NCI-H510A (cell line): ENCODE measurements at regions not wholly inside any gene's neighbourhood (a gene's known extent, or its start where the extent isn't known, plus 50 kb on each side); places are given as distances from the start of the nearest gene placed in this dataset.

Source experiments
- DNase-seq: peaks from one replicate; lab custom pipeline; 2025; lab: John Stamatoyannopoulos, UW

DNA sequence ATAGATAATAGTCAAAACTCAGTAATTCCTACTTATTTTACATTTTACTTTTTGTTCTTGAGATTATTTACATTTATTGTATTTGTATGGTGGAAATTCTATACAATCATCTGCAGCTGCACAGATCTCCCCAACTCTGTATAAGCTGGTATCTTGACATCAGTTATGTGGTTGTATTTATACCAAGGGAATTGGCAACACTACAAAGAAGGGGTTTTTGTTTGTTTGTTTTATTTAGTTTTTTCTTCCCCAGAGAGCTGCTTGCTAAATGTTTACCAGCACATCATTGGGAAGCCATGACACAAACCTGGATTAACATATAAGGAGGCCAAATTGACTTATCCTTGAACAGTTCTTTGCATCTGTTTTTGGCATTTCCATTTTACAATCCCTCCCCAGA lies 389.2 kb upstream of the KCNMB2 start:
- DNase-seq = no peak

DNA sequence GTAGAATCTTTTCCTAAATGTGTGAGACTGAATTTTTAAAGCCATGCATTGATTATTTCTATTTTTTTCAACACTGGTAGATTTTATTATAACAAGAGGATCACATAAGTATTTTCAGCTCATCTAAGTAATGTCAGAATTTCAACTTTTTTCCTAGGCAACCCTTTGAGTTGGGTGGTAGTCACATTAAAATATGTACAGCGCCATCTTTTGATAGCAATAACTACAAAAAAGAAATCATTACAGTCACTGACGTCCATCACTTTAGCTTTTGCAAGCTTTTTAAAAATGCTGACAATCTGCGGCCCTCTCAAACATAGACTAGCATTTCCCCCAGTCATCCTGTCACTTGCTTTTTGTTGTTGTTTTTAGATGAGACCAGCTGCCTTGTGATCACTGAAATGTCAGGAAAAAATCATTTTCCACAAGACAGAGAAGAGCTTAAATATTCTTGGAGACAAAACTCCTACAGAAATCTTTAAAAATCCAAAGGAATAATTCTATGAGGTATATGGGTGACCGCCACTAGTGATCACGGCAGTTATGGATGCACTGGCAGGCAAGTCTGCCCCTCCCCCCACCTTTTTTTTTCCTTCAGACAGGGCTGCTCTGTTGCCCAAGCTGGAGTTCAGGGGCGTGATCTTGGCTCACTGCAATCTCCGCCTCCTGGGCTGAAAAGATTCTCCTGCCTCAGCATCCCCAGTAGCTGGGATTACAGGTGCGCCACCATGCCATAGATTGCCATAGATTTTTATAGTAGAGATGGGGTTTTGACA lies 384.0 kb upstream of the KCNMB2 start:
- DNase-seq = no peak

DNA sequence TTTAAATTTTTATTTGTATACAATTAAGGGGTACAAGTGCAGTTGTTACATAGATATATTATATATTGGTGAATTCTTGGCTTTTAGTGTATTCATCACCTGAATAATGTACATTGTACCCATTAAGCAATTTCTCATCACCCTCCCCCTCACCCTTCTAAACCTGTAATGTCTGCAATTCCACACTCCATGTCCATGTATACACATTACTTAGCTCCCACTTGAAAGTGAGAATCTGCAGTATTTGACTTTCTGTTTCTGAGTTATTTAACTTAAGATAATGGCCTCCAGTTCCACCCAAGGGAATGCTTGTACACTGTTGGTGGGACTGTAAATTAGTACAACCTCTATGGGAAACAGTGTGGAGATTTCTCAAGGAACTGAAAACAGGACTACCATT lies 383.2 kb upstream of the KCNMB2 start:
- no peak for DNase-seq

DNA sequence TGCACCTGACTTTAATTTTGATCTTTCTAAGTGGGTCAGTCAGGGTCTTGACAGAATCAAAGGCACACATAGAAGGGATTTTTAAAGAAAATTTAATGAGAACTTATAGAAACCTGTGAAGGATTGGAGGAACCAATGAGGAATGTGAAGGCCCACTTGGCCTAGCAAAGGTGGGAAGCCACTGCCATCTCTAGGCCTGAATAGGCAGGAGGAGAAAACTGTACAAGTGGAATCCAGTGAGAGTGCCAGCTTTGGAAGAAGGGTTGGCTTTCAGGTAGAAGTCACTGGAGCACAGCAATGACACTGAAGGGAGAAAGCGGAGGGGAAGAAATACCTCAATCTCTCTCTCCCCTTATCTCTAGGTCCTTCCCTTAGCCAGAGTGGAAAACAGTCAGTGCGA lies 380.7 kb upstream of the KCNMB2 start:
- DNase-seq = no peak

DNA sequence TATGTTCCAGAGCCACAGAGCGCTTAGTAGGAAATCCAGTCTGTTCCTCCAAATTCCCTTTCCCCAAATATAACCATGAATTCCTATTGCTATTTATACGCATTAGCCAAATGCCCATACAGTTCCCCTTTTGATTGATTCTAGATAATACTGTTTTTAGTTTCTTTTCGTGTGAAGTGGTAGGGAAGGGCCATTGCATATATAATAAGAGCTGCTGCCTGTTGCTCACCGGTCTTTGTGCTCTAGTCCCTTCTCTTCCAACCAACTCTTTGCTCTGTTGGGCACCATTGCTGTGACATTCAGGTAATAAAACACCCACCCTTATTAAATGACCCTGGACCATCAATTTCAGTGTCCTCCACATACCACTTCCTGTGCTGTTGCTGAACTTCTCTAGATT lies 379.9 kb upstream of the KCNMB2 start:
- DNase-seq = no peak

DNA sequence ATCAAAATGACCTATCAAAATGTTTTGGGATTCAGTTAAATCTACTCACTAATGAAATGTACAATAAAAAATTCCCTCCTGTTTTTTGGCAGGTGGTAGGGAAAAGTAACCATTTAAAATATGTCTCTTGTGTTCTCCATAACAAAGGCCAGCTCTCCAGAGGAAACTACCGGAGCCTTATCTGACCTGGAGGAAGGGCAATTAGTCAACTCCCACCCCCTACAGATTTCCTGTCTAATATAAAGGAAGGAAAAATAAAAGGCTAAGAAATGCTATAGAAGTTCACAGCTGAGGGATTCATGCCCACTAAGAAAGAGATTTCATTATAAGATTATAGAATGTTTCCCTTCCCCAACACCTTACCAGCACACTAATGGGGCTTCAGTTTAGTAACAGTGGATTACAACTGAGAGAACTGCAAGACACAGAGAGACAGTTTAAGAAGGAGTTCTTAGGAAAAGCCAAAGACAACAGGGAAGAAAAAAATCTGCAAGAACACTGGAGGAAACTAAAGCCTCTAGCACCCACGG lies 376.5 kb upstream of the KCNMB2 start:
- DNase-seq = no peak

DNA sequence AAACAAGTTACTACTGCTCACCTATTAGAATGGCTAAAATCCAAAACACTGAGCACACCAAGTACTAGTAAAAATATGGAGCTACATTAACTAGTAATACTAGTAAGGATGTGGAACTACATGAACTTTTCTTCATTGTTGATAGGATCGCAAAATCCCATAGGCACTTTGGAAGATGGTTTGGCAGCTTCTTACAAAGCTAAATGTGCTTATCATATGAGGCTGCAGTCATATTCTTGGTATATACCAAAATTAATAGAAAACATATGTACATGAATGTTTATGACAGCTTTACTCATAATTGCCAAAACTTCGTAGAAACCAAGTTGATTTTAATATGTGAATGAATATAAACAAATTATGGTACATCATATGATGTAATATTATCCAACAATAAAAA lies 366.8 kb upstream of the KCNMB2 start:
- no peak for DNase-seq

DNA sequence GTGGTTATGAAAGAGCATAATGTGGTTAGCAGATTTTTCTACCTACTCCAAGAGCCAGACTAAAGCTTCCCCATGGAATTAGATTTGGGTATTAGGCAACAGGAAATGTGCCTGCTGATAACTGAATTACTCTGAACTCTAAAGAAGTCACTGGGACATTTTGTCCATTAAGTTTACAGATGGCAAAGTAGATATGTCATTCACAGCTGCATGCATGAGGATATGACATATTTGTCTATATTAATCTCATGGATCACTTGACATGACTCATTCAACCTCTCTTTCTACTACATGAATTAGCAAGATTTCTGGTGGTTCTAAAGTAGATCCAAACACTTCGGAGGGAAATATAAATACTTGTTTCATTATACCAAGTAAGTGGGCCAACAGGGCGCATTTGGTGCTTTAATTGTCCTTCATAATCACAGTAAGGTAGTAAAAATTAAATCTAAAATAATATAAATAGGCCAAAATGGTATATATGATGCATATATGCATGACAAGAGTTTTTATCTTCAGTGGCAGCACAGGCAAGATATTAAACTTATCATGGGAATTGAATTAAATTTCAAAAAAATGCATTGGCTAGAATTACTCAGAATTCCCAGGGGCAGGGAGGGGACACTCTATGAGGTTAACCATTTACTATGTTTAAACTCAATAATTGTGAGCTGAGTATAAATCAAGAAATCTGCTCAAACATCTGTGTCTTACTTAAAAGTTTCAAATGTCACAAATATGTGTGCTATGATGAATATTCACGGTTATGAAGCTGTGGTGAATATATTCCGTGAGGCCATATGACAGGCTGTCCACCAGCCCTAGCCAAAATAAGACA lies 365.3 kb upstream of the KCNMB2 start:
- no peak for DNase-seq

DNA sequence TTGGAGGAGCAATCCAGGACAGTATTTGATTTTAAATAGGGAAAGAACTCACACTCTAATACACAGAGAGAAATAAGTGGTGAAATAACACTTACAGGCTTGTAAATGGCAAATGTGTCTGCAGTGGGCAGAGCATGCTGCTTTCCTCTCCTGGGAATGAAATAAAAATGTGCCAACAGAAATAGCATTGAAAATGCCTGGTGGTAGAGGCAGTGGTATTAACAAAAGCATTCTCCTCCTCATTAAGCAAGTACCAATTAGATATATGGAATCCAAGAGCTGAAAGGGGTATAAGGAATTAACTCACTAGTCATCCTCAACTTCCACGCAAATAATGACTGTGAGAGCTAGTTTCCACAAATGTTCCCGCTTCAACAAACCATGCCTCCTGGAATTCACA lies 364.1 kb upstream of the KCNMB2 start:
- DNase-seq = no peak

DNA sequence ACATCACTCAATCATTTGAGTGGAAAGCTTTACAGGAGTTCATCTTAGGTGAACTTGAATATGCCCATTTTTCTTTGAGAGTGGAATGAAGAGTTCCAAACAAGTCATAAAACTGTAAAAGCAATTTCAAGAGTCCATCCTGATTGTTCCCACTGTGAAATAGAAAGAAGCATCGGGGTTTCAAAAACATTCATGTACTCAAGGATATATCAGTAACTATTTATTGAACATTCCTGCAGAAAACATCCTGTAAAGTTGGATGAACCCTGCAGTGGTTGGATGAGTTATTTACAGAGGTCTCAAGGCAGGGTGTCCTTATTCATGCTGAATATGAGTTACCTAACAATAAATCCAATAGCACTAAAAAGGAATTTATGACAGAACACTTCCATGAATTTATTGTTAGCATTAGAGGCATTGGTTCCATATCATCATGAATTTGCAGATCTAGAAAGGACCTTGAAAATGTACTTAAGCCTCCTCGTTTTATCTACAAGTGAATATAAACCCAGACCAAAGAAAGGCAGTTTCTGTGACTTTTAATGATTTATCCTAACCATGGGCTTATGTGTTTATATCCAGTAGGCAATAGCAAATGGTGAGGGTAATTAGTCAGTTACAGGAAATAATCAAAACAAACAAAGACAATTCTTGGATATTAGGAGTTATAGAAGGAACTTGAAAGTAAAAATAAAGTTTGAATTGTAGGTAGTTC lies 361.9 kb upstream of the KCNMB2 start:
- DNase-seq = no peak

DNA sequence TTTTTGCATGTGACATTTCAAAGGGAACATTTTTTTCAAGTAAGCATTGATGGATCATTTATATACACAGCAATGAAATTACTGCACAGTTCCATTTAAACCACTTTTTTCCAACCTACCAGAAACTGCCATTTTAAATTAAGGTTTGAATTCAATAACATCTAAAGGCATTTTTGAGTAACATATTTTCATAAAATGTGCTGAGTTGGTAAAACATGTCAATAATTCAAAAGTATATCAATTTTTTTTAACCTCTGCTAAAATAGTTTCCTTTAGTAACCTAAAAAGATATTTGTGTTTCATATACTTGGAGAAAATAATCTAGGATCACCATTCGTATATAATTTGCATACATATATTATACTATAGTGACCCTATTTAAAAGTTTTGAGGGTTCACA lies 355.1 kb upstream of the KCNMB2 start:
- DNase-seq = no peak

DNA sequence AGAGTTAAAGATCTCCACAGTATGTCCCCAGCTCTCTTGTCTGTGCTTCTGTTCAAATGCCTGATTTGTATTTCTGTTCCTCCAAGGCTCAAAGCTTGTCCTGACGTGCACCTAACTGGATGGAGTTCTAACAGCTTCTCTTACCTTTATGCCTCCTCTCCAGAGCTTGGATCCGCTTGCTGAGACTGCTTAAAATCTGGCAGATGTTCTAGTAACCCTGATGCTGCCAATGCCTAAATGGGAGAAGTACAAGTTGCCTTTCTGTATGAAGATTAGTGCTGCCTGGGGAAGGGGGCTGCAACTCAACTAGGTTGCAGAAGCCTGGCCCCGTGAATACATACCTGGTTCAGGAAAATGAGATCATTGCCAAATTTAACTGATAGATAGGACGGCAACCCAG lies 354.5 kb upstream of the KCNMB2 start:
- no peak for DNase-seq

DNA sequence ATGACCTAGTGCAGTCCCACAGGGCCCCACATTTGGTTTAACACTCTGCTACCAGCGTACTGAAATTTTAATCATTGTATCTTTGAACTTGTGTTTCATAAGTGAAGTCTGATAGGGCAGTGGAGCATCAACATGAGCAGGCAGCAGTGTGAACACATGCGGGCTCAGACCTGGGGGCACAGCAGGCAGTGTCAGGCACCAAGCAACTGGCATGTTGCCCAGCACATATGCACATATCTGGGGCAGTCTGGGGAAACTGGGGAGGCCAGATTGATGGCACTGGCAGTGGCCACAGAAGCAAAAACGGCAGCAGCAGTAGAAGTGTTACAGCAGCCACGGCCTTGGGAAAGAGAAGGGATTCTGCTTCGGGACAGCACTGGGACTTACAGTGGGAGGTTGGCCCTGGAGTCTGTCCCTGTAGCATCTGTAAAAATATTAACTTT lies 353.9 kb upstream of the KCNMB2 start:
- DNase-seq = no peak

DNA sequence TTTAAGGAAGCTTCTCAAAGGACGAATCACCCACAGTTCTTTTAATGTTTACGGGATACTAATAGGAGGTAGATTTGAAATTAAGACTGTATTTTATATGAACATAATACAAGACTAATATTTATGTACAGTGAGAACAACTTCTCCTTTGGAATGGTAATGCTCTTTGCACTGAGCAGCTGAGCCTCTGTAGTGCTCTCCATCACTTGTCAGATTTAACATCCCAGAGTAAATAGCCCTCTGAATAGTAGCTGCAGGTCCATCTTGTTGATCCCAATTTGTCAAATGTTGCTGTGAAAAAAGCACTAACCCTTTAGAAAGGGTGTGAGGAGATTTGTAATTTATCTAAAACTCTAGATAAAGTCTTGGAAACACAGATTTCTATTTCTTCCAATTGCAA lies 351.4 kb upstream of the KCNMB2 start:
- no peak for DNase-seq

DNA sequence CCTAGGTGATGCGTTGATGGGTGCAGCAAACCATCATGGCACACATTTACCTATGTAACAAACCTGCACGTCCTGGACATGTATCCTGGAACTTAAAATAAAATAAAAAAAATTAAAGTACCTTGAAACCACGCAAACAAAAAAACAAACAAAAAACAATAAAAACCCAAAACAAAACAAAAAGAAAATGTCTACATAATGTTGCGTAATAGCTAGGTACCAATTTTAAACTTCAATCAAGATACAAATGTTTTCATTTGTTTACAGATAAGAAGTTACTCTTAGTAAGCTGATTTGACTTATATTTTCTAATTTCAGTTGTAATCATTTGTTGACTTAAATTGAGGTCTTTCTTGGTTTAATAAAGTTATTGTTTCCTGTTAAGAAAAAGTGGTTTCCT lies 349.6 kb upstream of the KCNMB2 start:
- no peak for DNase-seq

DNA sequence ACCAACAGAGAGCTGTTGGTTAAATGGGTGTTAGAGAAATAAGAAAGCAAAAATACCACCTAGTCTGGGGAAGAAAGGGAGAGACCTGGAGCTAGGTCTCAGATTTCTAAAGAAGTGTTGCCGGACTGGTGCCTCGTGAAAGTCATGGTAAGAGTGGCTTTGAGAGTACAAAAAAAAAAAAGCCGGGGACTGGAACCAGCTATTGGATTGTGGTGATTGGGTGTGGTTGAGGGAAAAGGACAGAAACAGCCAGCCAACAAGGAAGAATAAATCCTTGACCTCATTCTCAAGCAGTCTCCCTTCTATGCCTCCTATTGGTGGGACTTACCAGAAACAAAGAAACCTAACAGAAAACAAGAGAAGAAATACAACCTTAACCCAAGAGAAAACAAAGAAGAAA lies 346.4 kb upstream of the KCNMB2 start:
- DNase-seq = no peak

DNA sequence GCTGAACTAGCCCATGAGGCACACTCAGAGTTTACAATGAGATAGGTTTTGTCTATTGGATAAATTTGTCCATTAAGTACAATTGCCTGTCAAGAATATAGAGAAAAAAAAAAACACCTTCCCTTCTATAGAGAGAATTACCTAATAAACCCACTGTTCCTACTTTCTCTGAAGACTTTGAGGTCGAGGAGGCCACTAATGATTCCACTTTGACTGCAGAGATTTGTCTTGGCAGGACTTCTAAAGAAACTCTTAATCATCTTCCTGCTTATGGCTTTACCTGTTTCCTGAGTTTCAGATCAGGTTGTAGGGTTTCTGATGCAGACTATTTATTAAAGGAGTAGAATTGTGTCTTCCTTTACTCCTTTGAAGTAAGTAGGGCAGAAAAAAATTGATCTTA lies 342.4 kb upstream of the KCNMB2 start:
- no peak for DNase-seq

DNA sequence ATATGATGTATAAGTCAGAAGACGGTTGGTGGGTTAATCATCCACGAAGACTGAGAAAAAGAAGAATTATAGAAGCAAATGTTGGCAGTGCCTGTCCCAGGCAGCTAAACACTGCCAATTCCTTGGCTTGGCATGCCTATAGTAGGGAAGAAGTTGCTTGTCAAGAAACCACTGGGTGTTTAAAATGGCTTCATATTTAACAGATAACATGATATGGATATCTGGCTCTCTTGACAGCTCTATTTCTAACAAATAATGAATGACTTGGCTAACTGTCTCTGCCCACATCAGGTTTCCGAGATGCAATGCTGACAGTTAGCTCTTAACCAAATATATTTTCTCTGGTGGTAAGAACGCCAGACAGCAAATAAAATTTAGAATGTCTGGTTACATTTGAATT lies 341.7 kb upstream of the KCNMB2 start:
- no peak for DNase-seq

DNA sequence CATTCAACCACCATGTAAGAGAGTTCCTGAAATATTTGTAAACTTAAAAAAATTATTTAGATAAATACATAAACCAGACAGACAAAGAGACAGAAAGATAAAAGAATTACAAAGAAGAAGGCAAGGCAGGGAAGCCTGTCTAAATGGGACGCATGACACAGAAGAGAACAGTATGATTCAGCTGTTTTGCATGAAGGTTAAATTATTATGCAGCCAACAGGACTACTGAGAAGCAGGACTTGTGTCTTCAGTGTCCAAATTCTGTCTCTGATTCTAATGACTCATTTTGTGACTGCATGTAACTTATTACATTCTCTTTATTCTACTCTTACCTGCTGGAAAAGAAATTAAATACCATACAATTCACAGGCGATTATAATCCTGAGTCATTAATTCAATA lies 340.4 kb upstream of the KCNMB2 start:
- no peak for DNase-seq

DNA sequence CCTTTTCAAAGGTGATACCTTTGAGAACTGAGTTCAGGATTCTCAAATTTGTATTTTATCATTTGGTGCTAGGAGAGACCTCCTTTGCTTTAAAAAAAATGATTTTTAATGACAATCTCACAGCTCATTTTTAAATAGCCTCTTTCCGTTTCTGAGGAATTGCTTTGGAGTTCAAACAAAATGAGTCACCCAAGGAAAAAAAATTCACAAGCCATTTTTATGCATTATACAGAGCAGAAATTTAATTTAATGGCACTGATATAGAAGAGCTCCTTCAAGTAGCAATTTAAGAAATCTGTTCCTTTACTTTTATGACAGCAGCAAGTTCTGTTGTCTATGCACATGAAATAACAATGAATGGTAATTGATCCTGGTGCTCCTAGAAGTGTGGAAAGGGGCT lies 337.9 kb upstream of the KCNMB2 start:
- DNase-seq = no peak

DNA sequence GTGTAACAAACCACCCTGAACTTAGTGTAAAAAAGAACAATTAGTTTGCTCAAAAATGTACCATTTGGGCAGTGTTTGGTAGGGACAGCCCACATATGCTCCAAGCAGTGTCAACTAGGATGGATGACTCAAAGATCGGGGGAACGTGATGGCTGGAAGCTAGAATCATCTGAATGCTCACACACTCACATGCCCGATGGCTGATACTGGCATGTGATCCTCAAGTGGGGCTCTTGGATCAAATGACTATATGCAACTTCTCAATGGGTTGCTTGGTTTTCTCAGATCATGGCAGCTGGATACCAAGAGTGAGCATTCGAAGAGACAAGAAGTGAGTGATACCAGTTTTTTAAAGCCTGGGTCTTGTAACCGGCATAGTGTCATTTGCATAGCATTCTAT lies 335.9 kb upstream of the KCNMB2 start:
- DNase-seq = no peak

DNA sequence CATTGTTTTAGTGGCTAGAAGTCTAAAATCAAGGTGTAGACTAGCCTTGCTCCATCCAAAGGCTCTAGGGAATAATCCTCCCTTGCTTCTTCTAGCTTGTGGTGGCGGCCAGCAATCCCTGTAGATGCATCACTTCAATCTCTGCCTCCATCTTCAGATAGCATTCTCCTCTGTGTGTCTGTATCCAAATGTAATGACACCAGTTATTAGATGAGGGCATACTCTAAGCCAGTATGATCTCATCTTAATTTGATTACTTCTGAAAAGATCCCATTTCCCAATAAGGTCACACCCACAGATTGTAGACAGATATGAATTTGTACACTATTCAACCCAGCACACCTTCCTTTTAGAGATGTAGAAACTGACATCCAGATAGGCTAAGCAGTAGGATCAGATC lies 334.5 kb upstream of the KCNMB2 start:
- DNase-seq = no peak

DNA sequence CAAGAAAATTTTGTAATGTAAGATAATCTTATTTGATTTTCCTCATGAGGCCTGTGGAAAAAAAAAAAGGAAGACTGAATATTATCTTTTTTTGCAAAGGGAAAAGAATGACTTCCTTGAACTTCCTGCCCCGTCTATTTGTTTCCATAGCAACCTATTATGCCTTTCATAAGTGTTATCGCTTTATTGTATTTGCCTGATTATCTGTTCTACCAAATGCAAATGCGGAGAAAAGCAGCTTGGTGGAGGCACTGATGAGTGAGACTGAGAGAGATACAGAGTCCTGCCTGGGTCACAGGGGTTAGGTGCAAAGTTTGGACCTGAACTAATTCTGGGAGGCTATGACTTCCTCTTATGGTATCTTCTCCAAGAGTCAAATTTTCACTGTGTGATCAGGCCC lies 334.0 kb upstream of the KCNMB2 start:
- DNase-seq = no peak
